ENCODE measurements at regions not wholly inside any gene's neighbourhood (a gene's known extent, or its start where the extent isn't known, plus 50 kb on each side); places are given as distances from the start of the nearest gene placed in this dataset.

GRCh38 chr10:131849591-131850382 lies 51.0 kb upstream of the PPP2R2D start:
- DNase-seq: no peak

- no peak for DNase-seq
Measured at GRCh38 chr10:131850383-131850870, 50.4 kb upstream of the PPP2R2D start.

Measured in renal pelvis (tissue), 1 donor.